ENCODE measurements at regions not wholly inside any gene's neighbourhood (a gene's known extent, or its start where the extent isn't known, plus 50 kb on each side); places are given as distances from the start of the nearest gene placed in this dataset.
"Not testable (repeated sequence)": the region's sequence is repeated elsewhere in the genome, so short reads cannot be mapped to it uniquely, and the experiment has no call there.

GRCh38 chr10:35263827-35264226 lies 72.5 kb upstream of the CCNY start:
- not testable (repeated sequence) for DNase-seq (ENCODE audit: low read depth)

- not testable (repeated sequence) for DNase-seq (ENCODE audit: low read depth)
Measured at GRCh38 chr10:35264636-35265035, 71.7 kb upstream of the CCNY start.

- no peak for DNase-seq (ENCODE audit: low read depth)
Measured at GRCh38 chr10:35265435-35265834, 70.9 kb upstream of the CCNY start.

- no peak for DNase-seq (ENCODE audit: low read depth)
Measured at GRCh38 chr10:35268323-35268722, 68.0 kb upstream of the CCNY start.

GRCh38 chr10:35268791-35269257 lies 67.5 kb upstream of the CCNY start:
- DNase-seq (ENCODE audit: low read depth) = no peak

GRCh38 chr10:35270100-35270499 lies 66.2 kb upstream of the CCNY start:
- DNase-seq (ENCODE audit: low read depth) = peak; percentile 35

GRCh38 chr10:35271086-35271858 lies 65.0 kb upstream of the CCNY start:
- DNase-seq (ENCODE audit: low read depth) = no peak

GRCh38 chr10:35271859-35272165 lies 64.5 kb upstream of the CCNY start:
- DNase-seq (ENCODE audit: low read depth) = not testable (repeated sequence)

- DNase-seq (ENCODE audit: low read depth) = not testable (repeated sequence)
Measured at GRCh38 chr10:35272401-35272800, 63.9 kb upstream of the CCNY start.

GRCh38 chr10:35273994-35274393 lies 62.3 kb upstream of the CCNY start:
- not testable (repeated sequence) for DNase-seq (ENCODE audit: low read depth)

GRCh38 chr10:35274498-35275060 lies 61.7 kb upstream of the CCNY start:
- DNase-seq (ENCODE audit: low read depth) = no peak

- DNase-seq (ENCODE audit: low read depth) = no peak
Measured at GRCh38 chr10:35276889-35277288, 59.4 kb upstream of the CCNY start.

GRCh38 chr10:35280246-35280645 lies 56.1 kb upstream of the CCNY start:
- DNase-seq (ENCODE audit: low read depth) = not testable (repeated sequence)
